Glutamatergic neuron (in vitro differentiated cells): ENCODE measurements at regions not wholly inside any gene's neighbourhood (a gene's known extent, or its start where the extent isn't known, plus 50 kb on each side); places are given as distances from the start of the nearest gene placed in this dataset.

ENCODE experiments used
- DNase-seq: peaks from one replicate; pipeline ENCODE4 v3.0.0; 2022
- H3K27ac Mint-ChIP-seq: one replicate; pipeline ENCODE4 v1.8.0; 2020; ENCODE audit warnings: mild to moderate bottlenecking, mixed read lengths, inconsistent platforms; ENCODE audit not compliant: unreplicated experiment
- H3K27me3 Mint-ChIP-seq: one replicate; pipeline ENCODE4 v1.8.0; 2020; ENCODE audit warnings: mild to moderate bottlenecking, moderate library complexity, mixed read lengths, inconsistent platforms; ENCODE audit not compliant: unreplicated experiment
- H3K36me3 Mint-ChIP-seq: one replicate; pipeline ENCODE4 v1.8.0; 2020; ENCODE audit warnings: mild to moderate bottlenecking, mixed read lengths, inconsistent platforms; ENCODE audit not compliant: unreplicated experiment
- H3K4me1 Mint-ChIP-seq: one replicate; pipeline ENCODE4 v1.8.0; 2020; ENCODE audit warnings: mild to moderate bottlenecking, low read depth, mixed read lengths, inconsistent platforms; ENCODE audit not compliant: unreplicated experiment
- H3K4me3 Mint-ChIP-seq: one replicate; pipeline ENCODE4 v1.8.0; 2020; ENCODE audit warnings: mild to moderate bottlenecking, mixed read lengths, inconsistent platforms; ENCODE audit not compliant: unreplicated experiment
- H3K9me3 Mint-ChIP-seq: one replicate; pipeline ENCODE4 v1.8.0; 2020; ENCODE audit warnings: mild to moderate bottlenecking, moderate library complexity, mixed read lengths, inconsistent platforms; ENCODE audit not compliant: unreplicated experiment
- CTCF ChIP-seq: fragments of 200-600 bp; sonication (generic); IDR thresholded peaks from one replicate; pipeline ENCODE4 v1.5.0; 2021; ENCODE audit not compliant: partially characterized antibody, unreplicated experiment

GRCh38 chr1:25066731-25067517, 136.8 kb upstream of the RUNX3 start:
- no peak for TF ChIP-seq CTCF
- peaks cover 25% of the 10 kb centered on the region for H3K4me1 Mint-ChIP-seq
- peaks cover 12% of the 10 kb centered on the region for H3K27me3 Mint-ChIP-seq
- DNase-seq, result peak; percentile 7
- H3K36me3 Mint-ChIP-seq, result peaks cover 3% of the 10 kb centered on the region
- no peak overlapping the region for H3K4me3 Mint-ChIP-seq
- H3K9me3 Mint-ChIP-seq, result peaks cover 5% of the 10 kb centered on the region
- peak overlapping the region; percentile 30 for H3K27ac Mint-ChIP-seq

- TF ChIP-seq CTCF, result no peak
- DNase-seq, result peak; percentile 46
- H3K27me3 Mint-ChIP-seq, result peaks cover 12% of the 10 kb centered on the region
- peaks cover 24% of the 10 kb centered on the region for H3K4me1 Mint-ChIP-seq
- H3K36me3 Mint-ChIP-seq, result no peaks in the 10 kb centered on the region
- no peak overlapping the region for H3K4me3 Mint-ChIP-seq
- peaks cover 4% of the 10 kb centered on the region for H3K9me3 Mint-ChIP-seq
- peak overlapping the region; percentile 30 for H3K27ac Mint-ChIP-seq
Measured at GRCh38 chr1:25066256-25066655, 136.2 kb upstream of the RUNX3 start.

GRCh38 chr1:25065795-25066238, 135.7 kb upstream of the RUNX3 start:
- H3K27me3 Mint-ChIP-seq, result peaks cover 12% of the 10 kb centered on the region
- peaks cover 4% of the 10 kb centered on the region for H3K9me3 Mint-ChIP-seq
- H3K4me3 Mint-ChIP-seq, result no peak overlapping the region
- H3K27ac Mint-ChIP-seq, result no peak overlapping the region
- no peaks in the 10 kb centered on the region for H3K36me3 Mint-ChIP-seq
- TF ChIP-seq CTCF, result no peak
- peaks cover 20% of the 10 kb centered on the region for H3K4me1 Mint-ChIP-seq
- DNase-seq, result peak; percentile 24

GRCh38 chr1:25065321-25065721, 135.2 kb upstream of the RUNX3 start:
- TF ChIP-seq CTCF, result no peak
- DNase-seq, result peak; percentile 18
- Mint-ChIP-seq H3K36me3 (no peaks in the 10 kb centered on the region), H3K9me3 (peaks cover 3% of the 10 kb centered on the region), H3K27ac (no peak overlapping the region), H3K4me3 (no peak overlapping the region), H3K27me3 (peaks cover 12% of the 10 kb centered on the region), H3K4me1 (peaks cover 20% of the 10 kb centered on the region)

- TF ChIP-seq CTCF, result no peak
- H3K9me3 Mint-ChIP-seq, result no peaks in the 10 kb centered on the region
- peaks cover 12% of the 10 kb centered on the region for H3K27me3 Mint-ChIP-seq
- H3K27ac Mint-ChIP-seq, result no peak overlapping the region
- H3K36me3 Mint-ChIP-seq, result no peaks in the 10 kb centered on the region
- DNase-seq, result peak; percentile 2
- H3K4me1 Mint-ChIP-seq, result peaks cover 20% of the 10 kb centered on the region
- no peak overlapping the region for H3K4me3 Mint-ChIP-seq
Measured at GRCh38 chr1:25064465-25065240, 134.6 kb upstream of the RUNX3 start.
